Naive thymus-derived CD8-positive, alpha-beta T cell (primary cell): ENCODE measurements at regions not wholly inside any gene's neighbourhood (a gene's known extent, or its start where the extent isn't known, plus 50 kb on each side); places are given as distances from the start of the nearest gene placed in this dataset.
"Not testable (repeated sequence)": the region's sequence is repeated elsewhere in the genome, so short reads cannot be mapped to it uniquely, and the experiment has no call there.

ENCODE experiments used
- ATAC-seq, 2 donors: fragments of 150-1000 bp; cut with Tn5 transposase in 1 of 2; sonication (Bioruptor Pico), chemical (Tn5 transposase) in 1 of 2; 1 replicate in 1 of 2; 2 replicates in 1 of 2; pipeline ENCODE4 v1.10.0; 2021; ENCODE audit warnings: mild to moderate bottlenecking in 2 of 2, moderate library complexity in 2 of 2
- POLR2A ChIA-PET: fragments of 350-600 bp; sonication (Branson Sonifier 250); formaldehyde crosslinking; loops from one replicate; lab custom pipeline; 2021; ENCODE audit warnings: antibody characterized with exemption; lab: Charles Lee
- DNase-seq, 10 donors: peaks; one replicate each; pipeline versions ENCODE4 v3.0.0 to v3.0.0-alpha.2; 2020 to 2022
- H3K27ac Mint-ChIP-seq, 10 donors: one replicate each; pipeline ENCODE4 v1.8.0; 2020 to 2022; ENCODE audit warnings: mild to moderate bottlenecking in 10 of 10, mixed read lengths in 10 of 10, moderate library complexity in 4 of 10, inconsistent platforms in 1 of 10
- H3K27me3 Mint-ChIP-seq, 5 donors: one replicate each; pipeline ENCODE4 v1.8.0; 2021 to 2022; ENCODE audit warnings: mixed read lengths in 5 of 5
- H3K36me3 Mint-ChIP-seq, 3 donors: one replicate each; pipeline ENCODE4 v1.8.0; 2020 to 2022; ENCODE audit warnings: mixed read lengths in 3 of 3, mild to moderate bottlenecking in 2 of 3, inconsistent platforms in 1 of 3
- H3K4me1 Mint-ChIP-seq, 4 donors: one replicate each; pipeline ENCODE4 v1.8.0; 2021 to 2022; ENCODE audit warnings: mixed read lengths in 4 of 4
- H3K4me3 Mint-ChIP-seq, 10 donors: one replicate each; pipeline ENCODE4 v1.8.0; 2020 to 2022; ENCODE audit warnings: mild to moderate bottlenecking in 10 of 10, mixed read lengths in 10 of 10, moderate library complexity in 6 of 10, inconsistent platforms in 1 of 10
- H3K9me3 Mint-ChIP-seq, 9 donors: one replicate each; pipeline ENCODE4 v1.8.0; 2020 to 2022; ENCODE audit warnings: mixed read lengths in 9 of 9, mild to moderate bottlenecking in 3 of 9, inconsistent platforms in 1 of 9, moderate library complexity in 1 of 9

DNA sequence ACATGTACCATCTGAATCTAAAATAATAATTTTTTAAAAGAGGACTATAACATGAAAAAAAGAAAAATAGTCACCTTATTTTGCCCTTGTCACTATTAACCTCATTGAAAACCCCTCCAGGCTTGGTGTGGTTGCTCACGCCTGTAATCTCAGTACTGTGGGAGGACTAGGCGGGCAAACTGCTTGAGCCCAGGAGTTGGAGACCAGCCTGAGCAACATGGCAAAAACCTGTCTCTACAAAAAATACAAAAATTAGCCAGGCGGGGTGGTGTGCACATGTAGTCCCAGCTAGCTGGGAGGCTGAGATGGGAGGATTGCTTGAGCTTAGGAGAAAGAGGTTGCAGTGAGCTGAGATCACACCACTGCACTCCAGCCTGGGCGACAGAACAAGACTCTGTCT, 126.3 kb upstream of the KRAS start:
- peak in 1 of 2 donors; percentile 6 for ATAC-seq
- peak overlapping the region in 8 of 10 donors; percentile 50 to 71 (median 56) for H3K4me3 Mint-ChIP-seq

DNA sequence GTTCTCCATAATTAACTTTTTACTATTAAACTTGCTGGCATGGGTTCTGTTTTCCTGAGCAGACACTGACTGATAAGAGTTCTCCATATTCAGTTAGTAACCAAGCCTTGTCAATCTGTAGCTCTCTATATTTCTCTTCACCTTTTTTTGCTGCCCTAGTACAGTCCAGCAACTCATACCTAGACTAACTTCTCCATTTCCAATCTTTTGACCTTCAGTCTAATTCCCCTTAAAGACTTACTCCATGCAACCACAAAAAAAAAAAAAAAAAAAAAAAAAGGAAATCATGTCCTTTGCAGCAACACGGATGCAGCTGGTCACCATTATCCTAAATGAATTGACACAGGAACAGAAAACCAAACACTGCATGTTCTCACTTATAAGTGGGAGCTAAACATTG, 125.7 kb upstream of the KRAS start:
- H3K36me3 Mint-ChIP-seq = no peaks in the 10 kb centered on the region
- no peak for DNase-seq
- ATAC-seq = no peak
- H3K9me3 Mint-ChIP-seq = no peaks in the 10 kb centered on the region
- POLR2A ChIA-PET = interaction anchor here (0.9 to 2.8 kb wide), 5 partner anchors 9 to 135 kb away, joined by 3 to 30 read pairs (median 10); partner anchors contain the start of gene KRAS
- no peaks in the 10 kb centered on the region for H3K27me3 Mint-ChIP-seq
- peaks cover 19 to 34% (median 29%) of the 10 kb centered on the region in 4 donors for H3K4me1 Mint-ChIP-seq
- H3K27ac Mint-ChIP-seq = peak overlapping the region; percentile 75 to 98 (median 93)
- H3K4me3 Mint-ChIP-seq = peak overlapping the region in 6 of 10 donors; percentile 7 to 56 (median 42)

More for the DNA sequence above, 126.3 kb upstream of the KRAS start:
- POLR2A ChIA-PET = interaction anchor here (0.5 to 2.8 kb wide), 18 partner anchors 8 to 1449 kb away, joined by 3 to 30 read pairs (median 4); partner anchors contain the start of genes DNAI7, ETFRF1 and KRAS
- Mint-ChIP-seq H3K36me3 (no peaks in the 10 kb centered on the region), H3K9me3 (no peaks in the 10 kb centered on the region), H3K27ac (peak overlapping the region; percentile 86 to 98 (median 93)), H3K27me3 (no peaks in the 10 kb centered on the region), H3K4me1 (peaks cover 23 to 38% (median 31%) of the 10 kb centered on the region in 4 donors)
- DNase-seq = no peak

DNA sequence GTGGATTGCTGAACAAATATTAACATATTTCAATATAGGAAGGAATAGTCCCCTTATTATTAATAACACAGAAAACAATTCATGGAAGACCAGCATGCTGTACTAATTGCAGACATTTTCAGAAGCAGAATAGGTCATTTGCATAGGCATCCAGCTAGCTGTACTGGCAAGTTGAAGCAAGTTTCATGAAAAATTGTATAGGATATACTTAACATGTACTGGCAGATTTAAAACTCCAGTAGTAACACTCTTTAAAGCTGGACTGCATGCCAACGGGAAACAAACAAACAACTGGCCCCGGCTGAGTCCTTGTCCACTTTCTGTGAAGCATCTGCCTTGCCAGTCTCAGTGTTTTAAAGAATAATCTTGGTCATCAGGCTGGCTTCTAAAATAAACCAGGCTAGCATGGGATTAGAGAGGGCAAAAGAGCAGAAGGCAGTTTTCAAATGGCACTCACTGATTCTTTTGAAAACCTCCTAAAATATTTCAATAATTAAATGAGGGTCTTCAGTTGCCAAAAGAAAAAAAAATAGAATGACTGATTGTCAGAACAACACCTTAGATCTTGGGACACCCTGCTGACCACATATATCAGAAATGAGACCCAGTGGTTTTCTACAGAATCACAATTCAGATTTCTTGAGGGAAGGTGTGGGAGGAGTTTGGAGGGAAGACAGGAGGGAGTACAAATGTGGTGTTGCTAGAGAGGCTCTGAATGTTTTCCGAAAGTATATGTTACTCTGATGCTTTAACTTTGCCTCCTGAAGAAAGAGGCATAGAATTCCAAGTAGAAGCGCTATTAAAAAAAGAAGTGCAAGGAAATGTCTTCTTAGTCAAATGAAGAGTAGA, 122.5 kb upstream of the KRAS start:
- no peak overlapping the region for H3K4me3 Mint-ChIP-seq

DNA sequence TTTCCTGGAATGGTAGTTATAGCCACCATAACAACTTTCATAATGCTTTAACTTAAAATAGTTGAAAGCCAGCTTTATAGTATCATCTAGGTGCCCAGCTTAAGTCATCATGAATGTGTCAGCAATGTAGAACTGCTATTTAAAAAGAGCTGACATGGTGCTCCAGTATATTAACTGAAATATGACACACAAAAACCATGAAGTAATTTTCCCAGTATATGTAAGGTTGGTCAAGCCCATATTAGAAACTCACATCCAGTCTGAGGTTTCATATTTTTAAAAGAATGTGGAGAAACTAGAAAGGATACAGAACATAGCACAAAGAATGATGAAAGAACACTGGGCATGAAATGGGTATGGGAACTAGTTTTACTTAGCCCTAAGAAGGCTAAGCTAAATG, 121.3 kb upstream of the KRAS start:
- POLR2A ChIA-PET = interaction anchor here (1.8 kb wide), 1 partner anchor 10 kb away, joined by 11 read pairs; no protein-coding TSS in a partner anchor

More for the DNA sequence above, 122.5 kb upstream of the KRAS start:
- Mint-ChIP-seq H3K27me3 (no peaks in the 10 kb centered on the region), H3K36me3 (no peaks in the 10 kb centered on the region), H3K9me3 (no peaks in the 10 kb centered on the region), H3K27ac (peak overlapping the region in 3 of 10 donors; percentile 39 to 73 (median 53)), H3K4me1 (peaks cover 15 to 25% (median 24%) of the 10 kb centered on the region in 4 donors)
- POLR2A ChIA-PET = interaction anchor here (0.9 to 1.8 kb wide), 2 partner anchors 9 to 19 kb away, joined by 5 to 11 read pairs; no protein-coding TSS in a partner anchor
- no peak for ATAC-seq
- DNase-seq = no peak

DNA sequence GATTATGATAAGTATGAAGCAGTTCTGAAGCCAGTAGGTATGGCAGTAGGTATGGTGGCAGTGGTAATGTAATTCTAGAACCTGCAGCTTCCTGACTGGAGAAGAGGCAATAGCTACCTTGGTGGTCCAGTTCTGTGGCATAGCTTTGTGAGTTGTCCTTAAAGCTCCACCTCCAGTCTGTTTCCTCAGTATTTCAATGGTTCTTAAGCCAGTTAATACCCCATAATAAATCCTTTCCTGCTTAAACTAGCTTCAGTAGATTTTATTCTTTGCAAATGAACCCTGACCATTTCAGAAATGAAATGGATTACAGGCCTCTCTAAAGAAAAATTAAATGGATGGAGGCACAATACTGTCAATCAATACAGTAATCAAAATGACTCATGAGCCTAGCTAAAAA, 117.8 kb upstream of the KRAS start:
- H3K9me3 Mint-ChIP-seq = no peaks in the 10 kb centered on the region
- peaks cover 5 to 14% (median 13%) of the 10 kb centered on the region in 4 donors for H3K4me1 Mint-ChIP-seq
- POLR2A ChIA-PET = interaction anchor here (1.0 to 1.1 kb wide), 2 partner anchors 9 to 16 kb away, joined by 3 to 4 read pairs; no protein-coding TSS in a partner anchor
- no peaks in the 10 kb centered on the region for H3K27me3 Mint-ChIP-seq
- H3K4me3 Mint-ChIP-seq = no peak overlapping the region
- no peak for ATAC-seq
- H3K27ac Mint-ChIP-seq = no peak overlapping the region
- DNase-seq = no peak
- H3K36me3 Mint-ChIP-seq = no peaks in the 10 kb centered on the region

More for the DNA sequence above, 121.3 kb upstream of the KRAS start:
- H3K36me3 Mint-ChIP-seq = no peaks in the 10 kb centered on the region
- H3K27me3 Mint-ChIP-seq = no peaks in the 10 kb centered on the region
- DNase-seq (no peak), ATAC-seq (no peak)
- peak overlapping the region in 1 of 10 donors; percentile 35 for H3K27ac Mint-ChIP-seq
- H3K9me3 Mint-ChIP-seq = no peaks in the 10 kb centered on the region
- H3K4me3 Mint-ChIP-seq = no peak overlapping the region
- peaks cover 7 to 13% (median 13%) of the 10 kb centered on the region in 4 donors for H3K4me1 Mint-ChIP-seq

DNA sequence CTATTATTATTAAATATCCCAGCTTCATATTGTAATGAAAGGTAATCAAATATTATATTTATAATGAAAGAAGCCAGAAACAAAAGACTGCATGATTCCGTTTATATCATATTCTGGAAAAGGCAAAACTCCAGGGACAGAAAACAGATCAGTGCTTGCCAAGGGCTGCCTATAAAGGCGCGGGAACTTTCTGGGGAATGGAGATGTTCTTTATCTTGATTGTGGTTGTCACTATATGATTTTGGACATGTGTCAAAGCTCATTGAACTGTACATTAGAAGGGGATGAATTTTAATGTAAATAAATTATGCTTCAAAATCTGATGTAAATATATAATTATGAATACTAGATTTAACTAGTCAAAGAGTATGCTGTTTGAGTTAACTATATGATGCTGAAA, 115.4 kb upstream of the KRAS start:
- H3K4me3 Mint-ChIP-seq = no peak overlapping the region
- no peak for ATAC-seq
- POLR2A ChIA-PET = interaction anchor here (1.7 to 2.6 kb wide), 3 partner anchors 10 to 114 kb away, joined by 8 to 18 read pairs (median 16); partner anchors contain the start of gene KRAS
- H3K4me1 Mint-ChIP-seq = peaks cover 5 to 14% (median 12%) of the 10 kb centered on the region in 4 donors
- DNase-seq = no peak
- H3K27me3 Mint-ChIP-seq = no peaks in the 10 kb centered on the region
- no peaks in the 10 kb centered on the region for H3K36me3 Mint-ChIP-seq
- no peak overlapping the region for H3K27ac Mint-ChIP-seq
- no peaks in the 10 kb centered on the region for H3K9me3 Mint-ChIP-seq

DNA sequence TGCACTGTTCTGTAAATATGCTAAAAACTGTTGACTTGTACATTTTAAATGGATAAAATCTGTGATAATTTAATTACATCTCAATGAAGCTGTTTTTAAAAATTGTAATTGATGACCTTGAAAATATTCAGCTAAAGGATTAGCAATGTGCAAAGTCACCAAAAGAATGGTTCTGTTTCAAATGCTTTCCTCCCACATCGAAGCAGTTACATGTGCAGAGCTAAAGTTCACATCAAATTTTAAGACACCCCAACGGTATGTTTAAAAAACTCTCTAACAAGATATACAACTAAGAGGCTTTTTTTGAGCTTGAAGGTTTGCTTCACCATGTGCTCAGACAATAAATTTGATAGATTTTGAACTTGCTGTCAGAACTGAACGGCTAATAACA, 114.6 kb upstream of the KRAS start:
- Mint-ChIP-seq H3K9me3 (no peaks in the 10 kb centered on the region), H3K36me3 (no peaks in the 10 kb centered on the region), H3K4me1 (peaks cover 5 to 14% (median 12%) of the 10 kb centered on the region in 4 donors), H3K4me3 (peak overlapping the region in 4 of 10 donors; percentile 18 to 64 (median 51)), H3K27me3 (no peaks in the 10 kb centered on the region), H3K27ac (peak overlapping the region in 4 of 10 donors; percentile 6 to 78 (median 40))
- POLR2A ChIA-PET = interaction anchor here (1.7 to 2.6 kb wide), 2 partner anchors 11 to 114 kb away, joined by 16 to 18 read pairs; partner anchors contain the start of gene KRAS
- DNase-seq = no peak
- ATAC-seq = no peak

DNA sequence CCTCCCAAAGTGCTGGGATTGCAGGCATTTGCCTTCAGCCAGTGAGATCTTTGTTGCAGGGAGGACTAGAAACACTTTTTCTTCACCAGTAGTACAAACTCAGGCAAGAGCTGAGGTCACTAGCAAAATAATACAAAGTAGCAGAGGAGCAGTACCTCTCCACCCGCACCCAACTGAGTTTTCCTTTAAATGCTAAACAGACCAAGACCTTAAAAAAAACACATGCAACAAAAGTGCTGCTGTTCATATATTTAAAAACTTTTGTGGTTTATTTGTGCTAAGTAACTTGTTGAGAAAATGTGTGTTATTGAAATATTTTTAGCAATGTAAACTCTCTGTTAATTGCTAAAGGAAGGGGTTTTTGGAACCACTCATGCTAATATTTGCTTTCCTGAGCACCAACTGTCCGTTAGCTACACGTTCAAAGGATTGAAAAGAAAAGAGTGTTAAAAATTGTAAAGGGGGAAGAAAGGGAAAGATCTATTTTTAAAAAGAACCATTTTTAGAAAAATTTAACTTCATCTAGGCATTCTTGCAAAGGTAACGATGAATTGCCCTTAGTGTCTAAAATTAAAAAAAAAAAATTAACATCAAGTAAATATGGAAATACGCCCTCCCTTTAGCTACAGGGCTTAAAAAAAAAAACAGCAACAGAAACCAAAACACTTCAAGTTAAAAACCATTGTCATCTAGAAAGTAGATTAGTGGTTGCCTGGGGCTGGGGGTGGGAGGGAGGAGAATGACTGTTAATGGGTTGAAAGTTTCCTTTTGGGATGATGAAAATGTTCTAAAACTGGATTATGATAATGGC, 114.0 kb upstream of the KRAS start:
- Mint-ChIP-seq H3K27ac (peak overlapping the region in 5 of 10 donors; percentile 6 to 78 (median 65)), H3K36me3 (no peaks in the 10 kb centered on the region), H3K9me3 (no peaks in the 10 kb centered on the region), H3K4me3 (peak overlapping the region in 9 of 10 donors; percentile 3 to 78 (median 31)), H3K27me3 (no peaks in the 10 kb centered on the region), H3K4me1 (peaks cover 5 to 14% (median 12%) of the 10 kb centered on the region in 4 donors)
- ATAC-seq = peak; percentile 37 to 61
- DNase-seq = no peak
- POLR2A ChIA-PET = interaction anchor here (1.1 to 2.6 kb wide), 3 partner anchors 12 to 113 kb away, joined by 4 to 18 read pairs (median 16); partner anchors contain the start of gene KRAS

DNA sequence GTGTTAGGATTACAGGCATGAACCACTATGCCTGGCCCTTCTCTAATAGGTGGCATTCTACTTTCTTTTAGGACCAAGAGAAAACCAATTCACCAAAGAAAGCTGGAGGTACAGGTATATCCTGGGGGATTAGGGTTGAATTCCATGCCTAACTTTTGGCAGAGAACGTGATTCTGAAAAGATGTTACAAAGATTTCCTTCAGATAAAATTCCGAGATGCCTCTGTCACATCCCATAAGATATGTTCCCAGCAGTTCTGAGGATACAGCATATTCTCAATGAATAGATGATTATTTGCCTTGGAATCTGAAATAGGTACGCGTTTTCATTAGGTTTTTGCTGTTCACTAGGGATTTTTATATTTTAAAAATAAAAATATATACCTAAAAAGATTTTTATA, 111.9 kb upstream of the KRAS start:
- no peaks in the 10 kb centered on the region for H3K9me3 Mint-ChIP-seq
- no peaks in the 10 kb centered on the region for H3K36me3 Mint-ChIP-seq
- no peak overlapping the region for H3K4me3 Mint-ChIP-seq
- no peak for DNase-seq
- no peak overlapping the region for H3K27ac Mint-ChIP-seq
- POLR2A ChIA-PET = interaction anchor here (0.6 kb wide), 1 partner anchor 16 kb away, joined by 4 read pairs; no protein-coding TSS in a partner anchor
- no peaks in the 10 kb centered on the region for H3K27me3 Mint-ChIP-seq
- peaks cover 5 to 14% (median 12%) of the 10 kb centered on the region in 4 donors for H3K4me1 Mint-ChIP-seq
- no peak for ATAC-seq

DNA sequence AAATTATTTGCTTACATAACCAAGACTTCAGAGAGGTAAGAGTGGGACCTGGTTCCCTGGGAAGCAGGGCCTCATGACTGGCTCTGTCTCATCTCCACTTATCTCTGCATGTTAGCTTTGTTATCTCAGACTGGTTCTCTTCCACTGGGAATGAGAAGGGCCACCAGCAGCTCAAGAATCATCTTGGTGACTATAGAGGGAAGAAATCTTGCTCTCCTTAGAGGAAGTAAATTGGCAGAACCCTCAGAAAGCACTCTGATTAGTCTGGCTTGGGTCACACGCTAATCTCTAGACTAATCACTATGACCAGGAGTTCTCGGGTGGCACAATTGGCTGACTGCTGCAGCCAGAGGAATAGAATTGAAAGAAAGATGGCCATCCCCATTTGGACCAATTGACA, 110.8 kb upstream of the KRAS start:
- Mint-ChIP-seq H3K27me3 (no peaks in the 10 kb centered on the region), H3K4me3 (no peak overlapping the region), H3K4me1 (peaks cover 5 to 14% (median 12%) of the 10 kb centered on the region in 4 donors), H3K36me3 (no peaks in the 10 kb centered on the region), H3K27ac (peak overlapping the region in 1 of 10 donors; percentile 63), H3K9me3 (no peaks in the 10 kb centered on the region)
- POLR2A ChIA-PET = no interaction called here
- ATAC-seq (no peak), DNase-seq (no peak)

DNA sequence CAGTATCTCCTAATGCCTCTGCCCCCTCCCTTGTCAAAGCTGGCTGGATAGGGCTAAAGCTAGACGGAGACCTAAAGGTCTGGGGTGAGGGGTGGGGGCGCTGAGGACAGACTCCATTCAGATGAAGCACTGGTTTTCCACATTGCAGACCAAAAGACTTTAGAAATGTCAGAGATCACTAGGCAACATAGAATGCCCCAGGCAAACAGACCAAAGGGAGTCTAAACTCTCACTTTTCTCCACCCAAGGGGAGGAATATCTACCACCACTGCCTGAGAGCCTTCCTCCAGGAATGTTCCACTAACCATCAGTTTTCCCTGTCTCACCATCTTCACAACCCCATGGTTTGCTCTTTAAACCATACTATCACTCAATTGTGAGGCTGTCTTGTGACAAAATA, 106.9 kb upstream of the KRAS start:
- ATAC-seq = no peak

DNA sequence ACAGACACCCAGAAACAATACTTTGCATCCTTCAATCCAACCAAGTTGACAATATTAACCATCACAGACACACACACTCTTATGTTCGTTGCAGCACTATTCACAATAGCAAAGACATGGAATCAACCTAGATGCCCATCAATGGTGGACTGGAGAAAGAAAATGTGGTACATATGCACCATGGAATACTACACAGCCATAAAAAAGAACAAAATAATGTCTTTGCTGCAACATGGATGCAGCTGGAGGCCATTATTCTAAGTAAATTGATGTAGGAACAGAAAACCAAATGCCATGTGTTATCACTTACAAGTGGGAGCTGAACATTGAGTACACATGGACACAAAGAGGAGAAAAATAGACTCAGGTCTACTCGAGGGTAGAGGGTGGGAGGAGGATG, 102.2 kb upstream of the KRAS start:
- H3K4me3 Mint-ChIP-seq, POLR2A ChIA-PET, H3K27ac Mint-ChIP-seq, H3K4me1 Mint-ChIP-seq, H3K9me3 Mint-ChIP-seq, H3K36me3 Mint-ChIP-seq, ATAC-seq, H3K27me3 Mint-ChIP-seq, DNase-seq: not testable (repeated sequence)

More for the DNA sequence above, 106.9 kb upstream of the KRAS start:
- no peaks in the 10 kb centered on the region for H3K9me3 Mint-ChIP-seq
- H3K27me3 Mint-ChIP-seq = no peaks in the 10 kb centered on the region
- H3K4me1 Mint-ChIP-seq = no peaks in the 10 kb centered on the region
- POLR2A ChIA-PET = interaction anchor here (0.8 kb wide), 1 partner anchor 33 kb away, joined by 3 read pairs; no protein-coding TSS in a partner anchor
- H3K4me3 Mint-ChIP-seq = no peak overlapping the region
- H3K27ac Mint-ChIP-seq = peak overlapping the region in 1 of 10 donors; percentile 59
- DNase-seq = no peak
- H3K36me3 Mint-ChIP-seq = no peaks in the 10 kb centered on the region
